ENCODE measurements at regions not wholly inside any gene's neighbourhood (a gene's known extent, or its start where the extent isn't known, plus 50 kb on each side); places are given as distances from the start of the nearest gene placed in this dataset.

GRCh38 chr4:23241408-23241807, 548.7 kb downstream of the GBA3 start:
- Histone ChIP-seq H3K4me3 (ENCODE audit: control extremely low read depth in 1 of 5, extremely low read depth in 1 of 5, insufficient read depth in 1 of 5, low read depth in 2 of 5, low read length in 4 of 5) (no peak overlapping the region), H3K27ac (ENCODE audit: low read length in 2 of 2) (no peak overlapping the region), H3K9me3 (ENCODE audit: control extremely low read depth in 1 of 3, control insufficient read depth in 2 of 3, insufficient read depth in 1 of 3, low read length in 2 of 3) (peaks cover 0 to 3% (median 2%) of the 10 kb centered on the region in 3 donors), H2AFZ (ENCODE audit: insufficient read depth, low read depth, low read length, poor library complexity, severe bottlenecking) (no peak overlapping the region), H4K20me1 (ENCODE audit: control insufficient read depth, insufficient read depth, low read length, poor library complexity, severe bottlenecking) (no peaks in the 10 kb centered on the region), H3K4me1 (ENCODE audit: control insufficient read depth in 2 of 2, insufficient read depth in 2 of 2, low read length in 2 of 2) (no peaks in the 10 kb centered on the region), H3K79me2 (ENCODE audit: control insufficient read depth, insufficient read depth, low read length) (no peaks in the 10 kb centered on the region), H3K4me2 (replicated peaks; ENCODE audit: low read depth, low read length, poor library complexity, severe bottlenecking) (no peak overlapping the region), H3K27me3 (replicated peaks in 1 of 4; ENCODE audit: control extremely low read depth in 1 of 4, control insufficient read depth in 3 of 4, insufficient read depth in 4 of 4, low read length in 3 of 4) (no peaks in the 10 kb centered on the region), H3K36me3 (replicated peaks in 1 of 2; ENCODE audit: control extremely low read depth in 1 of 2, control insufficient read depth in 1 of 2, extremely low read depth in 1 of 2, insufficient read depth in 2 of 2, low read length in 1 of 2) (no peaks in the 10 kb centered on the region), H3K9ac (ENCODE audit: low read length) (no peak overlapping the region)
- H3K4me1 Mint-ChIP-seq: no peaks in the 10 kb centered on the region
- WGBS (ENCODE audit: insufficient coverage): no CpG with 5 or more reads among the region's 5 CpGs
- H3K27me3 Mint-ChIP-seq: no peaks in the 10 kb centered on the region
- ChIA-PET CTCF (no interaction called here), POLR2A (no interaction called here)
- ATAC-seq (ENCODE audit: low read depth) (no peak), DNase-seq (no peak)
- peaks cover 5% of the 10 kb centered on the region for H3K9me3 Mint-ChIP-seq (ENCODE audit: insufficient read depth)
- no peak overlapping the region for H3K4me3 Mint-ChIP-seq
- TF ChIP-seq EZH2 (IDR thresholded peaks at IDR 0.05; ENCODE audit: borderline replicate concordance, insufficient read depth, low read depth, low read length, poor library complexity, severe bottlenecking): no peak
- TF ChIP-seq, protein P1, sequence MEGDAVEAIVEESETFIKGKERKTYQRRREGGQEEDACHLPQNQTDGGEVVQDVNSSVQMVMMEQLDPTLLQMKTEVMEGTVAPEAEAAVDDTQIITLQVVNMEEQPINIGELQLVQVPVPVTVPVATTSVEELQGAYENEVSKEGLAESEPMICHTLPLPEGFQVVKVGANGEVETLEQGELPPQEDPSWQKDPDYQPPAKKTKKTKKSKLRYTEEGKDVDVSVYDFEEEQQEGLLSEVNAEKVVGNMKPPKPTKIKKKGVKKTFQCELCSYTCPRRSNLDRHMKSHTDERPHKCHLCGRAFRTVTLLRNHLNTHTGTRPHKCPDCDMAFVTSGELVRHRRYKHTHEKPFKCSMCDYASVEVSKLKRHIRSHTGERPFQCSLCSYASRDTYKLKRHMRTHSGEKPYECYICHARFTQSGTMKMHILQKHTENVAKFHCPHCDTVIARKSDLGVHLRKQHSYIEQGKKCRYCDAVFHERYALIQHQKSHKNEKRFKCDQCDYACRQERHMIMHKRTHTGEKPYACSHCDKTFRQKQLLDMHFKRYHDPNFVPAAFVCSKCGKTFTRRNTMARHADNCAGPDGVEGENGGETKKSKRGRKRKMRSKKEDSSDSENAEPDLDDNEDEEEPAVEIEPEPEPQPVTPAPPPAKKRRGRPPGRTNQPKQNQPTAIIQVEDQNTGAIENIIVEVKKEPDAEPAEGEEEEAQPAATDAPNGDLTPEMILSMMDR (IDR thresholded peaks at IDR 0.05): no peak
- H3K27ac Mint-ChIP-seq: no peak overlapping the region
- intact Hi-C loops (cut with micrococcal nuclease): no loop called here

- TF ChIP-seq, protein P1 (IDR thresholded peaks at IDR 0.05): no peak
- no peak for TF ChIP-seq EZH2 (IDR thresholded peaks at IDR 0.05; ENCODE audit: borderline replicate concordance, insufficient read depth, low read depth, low read length, poor library complexity, severe bottlenecking)
- no peak overlapping the region for H3K9ac ChIP-seq (ENCODE audit: low read length)
- intact Hi-C loops (cut with micrococcal nuclease): no loop called here
Measured at GRCh38 chr4:23238848-23239247, 546.1 kb downstream of the GBA3 start.

More at GRCh38 chr4:23238848-23239247, 546.1 kb downstream of the GBA3 start:
- Histone ChIP-seq H3K4me2 (replicated peaks; ENCODE audit: low read depth, low read length, poor library complexity, severe bottlenecking) (no peak overlapping the region), H3K27ac (ENCODE audit: low read length in 2 of 2) (no peak overlapping the region), H3K4me3 (ENCODE audit: control extremely low read depth in 1 of 5, extremely low read depth in 1 of 5, insufficient read depth in 1 of 5, low read depth in 2 of 5, low read length in 4 of 5) (no peak overlapping the region), H3K27me3 (replicated peaks in 1 of 4; ENCODE audit: control extremely low read depth in 1 of 4, control insufficient read depth in 3 of 4, insufficient read depth in 4 of 4, low read length in 3 of 4) (no peaks in the 10 kb centered on the region), H3K36me3 (replicated peaks in 1 of 2; ENCODE audit: control extremely low read depth in 1 of 2, control insufficient read depth in 1 of 2, extremely low read depth in 1 of 2, insufficient read depth in 2 of 2, low read length in 1 of 2) (no peaks in the 10 kb centered on the region), H3K4me1 (ENCODE audit: control insufficient read depth in 2 of 2, insufficient read depth in 2 of 2, low read length in 2 of 2) (no peaks in the 10 kb centered on the region), H4K20me1 (ENCODE audit: control insufficient read depth, insufficient read depth, low read length, poor library complexity, severe bottlenecking) (no peaks in the 10 kb centered on the region), H2AFZ (ENCODE audit: insufficient read depth, low read depth, low read length, poor library complexity, severe bottlenecking) (no peak overlapping the region), H3K9me3 (ENCODE audit: control extremely low read depth in 1 of 3, control insufficient read depth in 2 of 3, insufficient read depth in 1 of 3, low read length in 2 of 3) (peaks cover 2 to 3% (median 3%) of the 10 kb centered on the region in 3 donors), H3K79me2 (ENCODE audit: control insufficient read depth, insufficient read depth, low read length) (no peaks in the 10 kb centered on the region)
- 60% methylated on average over 1 of the region's 2 CpGs for WGBS (ENCODE audit: insufficient coverage)
- CTCF ChIA-PET: no interaction called here
- no peak overlapping the region for H3K27ac Mint-ChIP-seq
- H3K27me3 Mint-ChIP-seq: no peaks in the 10 kb centered on the region
- H3K9me3 Mint-ChIP-seq (ENCODE audit: insufficient read depth): peaks cover 3% of the 10 kb centered on the region
- no peak for ATAC-seq (ENCODE audit: low read depth)
- no peak overlapping the region for H3K4me3 Mint-ChIP-seq
- POLR2A ChIA-PET: no interaction called here
- no peak for DNase-seq
- H3K4me1 Mint-ChIP-seq: no peaks in the 10 kb centered on the region
